ENCODE measurements at regions not wholly inside any gene's neighbourhood (a gene's known extent, or its start where the extent isn't known, plus 50 kb on each side); places are given as distances from the start of the nearest gene placed in this dataset.

DNA sequence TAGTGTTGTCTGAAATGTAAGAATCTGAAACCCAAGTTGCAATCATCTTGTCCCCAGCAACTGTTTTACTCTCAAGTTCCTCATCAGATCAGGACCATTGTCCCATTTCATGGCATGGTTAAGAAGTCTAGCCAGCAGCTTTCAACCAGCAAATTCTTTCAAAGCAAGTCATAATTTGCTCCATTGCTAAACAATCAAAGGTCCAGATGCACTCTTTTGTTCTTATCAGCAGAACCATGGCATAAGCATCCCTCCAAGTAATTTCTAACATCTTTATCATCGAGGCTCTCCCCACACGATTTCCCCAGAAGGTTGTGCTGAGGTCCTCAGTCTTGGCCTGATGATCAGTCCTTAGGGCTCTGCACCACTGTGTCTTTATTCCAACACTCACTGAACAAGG, 67.5 kb upstream of the APCDD1 start:
- DNase-seq (ENCODE audit: low read depth, low spot score) = no peak
- H3K9ac ChIP-seq (ENCODE audit: insufficient read length, low read depth) = no peak overlapping the region
- no peak for TF ChIP-seq ZNF274 (IDR thresholded peaks at IDR 0.05; ENCODE audit: low read depth, low read length)
- no peak for TF ChIP-seq YY1 (IDR thresholded peaks at IDR 0.05; ENCODE audit: insufficient read depth, insufficient read length)
- TF ChIP-seq SUZ12 (IDR thresholded peaks at IDR 0.05; ENCODE audit: extremely low read depth, insufficient read depth, insufficient read length) = no peak
- no peaks in the 10 kb centered on the region for H3K4me1 ChIP-seq (ENCODE audit: insufficient read depth, insufficient read length)
- H3K9me3 ChIP-seq (ENCODE audit: insufficient read depth, low read length) = no peaks in the 10 kb centered on the region
- H3K27me3 ChIP-seq (ENCODE audit: insufficient read depth, insufficient read length) = no peaks in the 10 kb centered on the region
- H3K4me3 ChIP-seq (ENCODE audit: insufficient read length, low read depth) = no peak overlapping the region
- no peaks in the 10 kb centered on the region for H3K36me3 ChIP-seq (ENCODE audit: insufficient read depth, insufficient read length, low read length)

DNA sequence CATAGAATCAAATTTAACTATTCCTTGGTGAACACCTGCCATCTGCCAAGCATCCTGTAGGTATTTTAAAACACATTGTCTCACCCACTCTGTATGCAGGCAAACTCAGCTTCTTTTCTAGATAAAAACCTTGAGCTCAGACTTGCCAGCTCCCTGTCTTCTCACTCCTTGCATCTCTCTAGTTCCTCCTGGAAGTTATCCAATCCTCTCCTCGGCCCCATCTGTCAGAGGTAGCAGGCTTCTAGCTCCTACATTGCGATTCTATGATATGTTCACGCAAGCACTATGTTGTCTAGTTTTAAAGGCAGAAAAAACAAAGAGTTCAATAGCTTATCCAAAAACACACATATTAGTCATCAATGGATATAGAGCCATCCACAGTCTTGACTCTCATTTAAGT, 67.0 kb upstream of the APCDD1 start:
- TF ChIP-seq ZNF274 (IDR thresholded peaks at IDR 0.05; ENCODE audit: low read depth, low read length) (no peak), YY1 (IDR thresholded peaks at IDR 0.05; ENCODE audit: insufficient read depth, insufficient read length) (no peak), SUZ12 (IDR thresholded peaks at IDR 0.05; ENCODE audit: extremely low read depth, insufficient read depth, insufficient read length) (no peak)
- Histone ChIP-seq H3K4me3 (ENCODE audit: insufficient read length, low read depth) (no peak overlapping the region), H3K36me3 (ENCODE audit: insufficient read depth, insufficient read length, low read length) (no peaks in the 10 kb centered on the region), H3K9ac (ENCODE audit: insufficient read length, low read depth) (no peak overlapping the region), H3K27me3 (ENCODE audit: insufficient read depth, insufficient read length) (no peaks in the 10 kb centered on the region), H3K4me1 (ENCODE audit: insufficient read depth, insufficient read length) (no peaks in the 10 kb centered on the region), H3K9me3 (ENCODE audit: insufficient read depth, low read length) (no peaks in the 10 kb centered on the region)
- DNase-seq (ENCODE audit: low read depth, low spot score) = no peak

DNA sequence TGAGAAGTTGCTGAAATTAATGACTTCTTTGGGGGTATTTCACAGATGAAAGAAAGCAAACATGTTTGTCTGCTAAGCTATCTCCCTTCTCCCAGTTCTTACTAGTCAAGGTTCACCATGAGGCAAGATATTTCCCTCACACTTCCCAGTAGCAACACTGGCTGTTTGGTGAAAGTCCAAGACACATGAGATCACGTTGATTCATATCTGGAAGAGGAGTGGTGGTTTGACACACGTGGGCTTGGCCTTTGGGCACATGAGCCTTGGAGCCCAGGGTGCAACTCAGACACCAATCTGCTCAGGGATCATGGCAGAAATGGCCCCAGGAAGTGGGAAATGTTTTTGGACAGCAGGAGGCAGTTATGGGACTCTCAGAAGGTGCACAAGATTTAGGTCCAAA, 66.1 kb upstream of the APCDD1 start:
- Histone ChIP-seq H3K9ac (ENCODE audit: insufficient read length, low read depth) (no peak overlapping the region), H3K27me3 (ENCODE audit: insufficient read depth, insufficient read length) (no peaks in the 10 kb centered on the region), H3K9me3 (ENCODE audit: insufficient read depth, low read length) (no peaks in the 10 kb centered on the region), H3K4me3 (ENCODE audit: insufficient read length, low read depth) (no peak overlapping the region), H3K36me3 (ENCODE audit: insufficient read depth, insufficient read length, low read length) (no peaks in the 10 kb centered on the region), H3K4me1 (ENCODE audit: insufficient read depth, insufficient read length) (no peaks in the 10 kb centered on the region)
- no peak for TF ChIP-seq YY1 (IDR thresholded peaks at IDR 0.05; ENCODE audit: insufficient read depth, insufficient read length)
- TF ChIP-seq ZNF274 (IDR thresholded peaks at IDR 0.05; ENCODE audit: low read depth, low read length) = no peak
- no peak for TF ChIP-seq SUZ12 (IDR thresholded peaks at IDR 0.05; ENCODE audit: extremely low read depth, insufficient read depth, insufficient read length)
- no peak for DNase-seq (ENCODE audit: low read depth, low spot score)

DNA sequence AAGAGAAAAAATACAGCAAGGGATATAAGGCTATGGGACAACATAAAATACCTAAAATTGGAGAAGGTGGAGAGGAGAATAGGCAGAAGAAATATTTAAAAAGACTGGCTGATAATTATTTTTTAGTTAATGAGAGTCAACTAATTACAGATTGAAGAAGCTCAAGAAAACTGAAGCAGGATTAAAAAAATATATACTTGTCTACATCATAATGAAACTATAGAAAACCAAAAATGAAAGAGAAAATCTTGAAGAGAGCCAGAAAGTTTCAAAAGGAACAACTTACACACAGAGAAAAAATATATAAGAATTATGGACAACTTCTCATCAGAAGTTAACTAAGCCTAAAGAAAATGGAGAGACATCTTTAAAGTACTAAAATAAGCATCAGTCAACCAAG, 62.9 kb upstream of the APCDD1 start:
- H3K36me3 ChIP-seq (ENCODE audit: insufficient read depth, insufficient read length, low read length) = no peaks in the 10 kb centered on the region
- TF ChIP-seq YY1 (IDR thresholded peaks at IDR 0.05; ENCODE audit: insufficient read depth, insufficient read length) (no peak), ZNF274 (IDR thresholded peaks at IDR 0.05; ENCODE audit: low read depth, low read length) (no peak), SUZ12 (IDR thresholded peaks at IDR 0.05; ENCODE audit: extremely low read depth, insufficient read depth, insufficient read length) (no peak)
- no peak overlapping the region for H3K9ac ChIP-seq (ENCODE audit: insufficient read length, low read depth)
- no peaks in the 10 kb centered on the region for H3K9me3 ChIP-seq (ENCODE audit: insufficient read depth, low read length)
- no peaks in the 10 kb centered on the region for H3K27me3 ChIP-seq (ENCODE audit: insufficient read depth, insufficient read length)
- no peaks in the 10 kb centered on the region for H3K4me1 ChIP-seq (ENCODE audit: insufficient read depth, insufficient read length)
- H3K4me3 ChIP-seq (ENCODE audit: insufficient read length, low read depth) = no peak overlapping the region
- no peak for DNase-seq (ENCODE audit: low read depth, low spot score)

DNA sequence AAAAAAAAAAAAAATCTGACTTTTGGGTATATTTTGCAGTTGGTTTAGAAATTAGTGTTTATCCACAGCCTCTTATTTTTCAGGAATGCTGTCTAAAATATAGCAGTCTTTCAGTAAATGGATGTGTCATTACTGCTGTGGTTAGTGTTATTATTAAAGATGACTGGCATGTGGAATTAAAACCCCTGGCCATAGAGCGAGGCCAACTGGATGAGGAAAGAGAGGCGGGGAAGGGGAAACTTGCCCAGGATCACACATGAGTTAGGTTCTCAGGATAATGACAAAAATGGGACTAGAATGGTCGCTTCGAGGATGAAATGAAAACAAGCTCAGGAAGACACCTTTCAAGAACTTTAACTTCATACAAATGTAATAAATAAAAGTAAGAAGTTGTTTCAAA, 57.4 kb upstream of the APCDD1 start:
- H3K27me3 ChIP-seq (ENCODE audit: insufficient read depth, insufficient read length) = no peaks in the 10 kb centered on the region
- TF ChIP-seq YY1 (IDR thresholded peaks at IDR 0.05; ENCODE audit: insufficient read depth, insufficient read length) = no peak
- TF ChIP-seq ZNF274 (IDR thresholded peaks at IDR 0.05; ENCODE audit: low read depth, low read length) = no peak
- no peak for TF ChIP-seq SUZ12 (IDR thresholded peaks at IDR 0.05; ENCODE audit: extremely low read depth, insufficient read depth, insufficient read length)

DNA sequence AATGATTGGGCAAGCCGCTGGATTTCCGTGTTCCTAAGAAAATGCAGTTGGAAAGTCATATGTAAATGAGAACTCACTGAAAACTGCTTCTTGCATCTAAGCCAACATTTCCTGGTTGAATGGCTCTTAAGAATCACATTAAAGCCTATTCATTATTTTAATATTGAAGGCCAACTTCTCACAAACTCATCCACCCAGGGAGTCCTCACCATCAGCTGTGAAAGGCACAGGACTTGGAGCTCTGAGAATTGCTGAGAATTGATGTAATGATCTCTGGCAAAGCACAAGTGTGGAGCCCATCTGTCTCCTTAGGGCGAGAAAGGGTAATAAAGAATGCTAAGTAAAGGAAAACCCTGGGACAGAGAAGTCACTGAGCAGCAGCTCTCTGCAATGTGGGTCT, 55.9 kb upstream of the APCDD1 start:
- DNase-seq (ENCODE audit: low read depth, low spot score) = no peak

More for the DNA sequence above, 57.4 kb upstream of the APCDD1 start:
- H3K4me3 ChIP-seq (ENCODE audit: insufficient read length, low read depth) = no peak overlapping the region
- H3K36me3 ChIP-seq (ENCODE audit: insufficient read depth, insufficient read length, low read length) = no peaks in the 10 kb centered on the region
- no peak for DNase-seq (ENCODE audit: low read depth, low spot score)
- H3K4me1 ChIP-seq (ENCODE audit: insufficient read depth, insufficient read length) = no peaks in the 10 kb centered on the region
- no peak overlapping the region for H3K9ac ChIP-seq (ENCODE audit: insufficient read length, low read depth)
- H3K9me3 ChIP-seq (ENCODE audit: insufficient read depth, low read length) = no peaks in the 10 kb centered on the region

DNA sequence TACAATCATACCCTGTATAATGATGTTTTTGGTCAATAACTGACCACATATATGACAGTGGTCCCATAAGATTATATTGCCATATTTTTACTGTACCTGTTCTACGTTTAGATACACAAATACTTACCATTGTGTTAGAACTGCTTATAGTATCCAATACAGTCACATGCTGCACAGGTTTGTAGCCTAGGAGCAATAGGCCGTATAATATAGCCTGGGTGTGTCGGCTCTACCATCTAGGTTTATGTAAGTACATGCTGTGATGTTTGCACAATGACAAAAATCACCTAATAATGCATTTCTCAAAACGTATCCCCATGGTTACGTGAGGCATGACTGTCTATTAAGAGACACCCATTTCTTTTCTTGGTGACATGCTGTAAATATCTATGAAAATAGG, 55.0 kb upstream of the APCDD1 start:
- Histone ChIP-seq H3K27me3 (ENCODE audit: insufficient read depth, insufficient read length) (no peaks in the 10 kb centered on the region), H3K9ac (ENCODE audit: insufficient read length, low read depth) (no peak overlapping the region), H3K36me3 (ENCODE audit: insufficient read depth, insufficient read length, low read length) (no peaks in the 10 kb centered on the region), H3K4me3 (ENCODE audit: insufficient read length, low read depth) (no peak overlapping the region), H3K9me3 (ENCODE audit: insufficient read depth, low read length) (no peaks in the 10 kb centered on the region), H3K4me1 (ENCODE audit: insufficient read depth, insufficient read length) (no peaks in the 10 kb centered on the region)
- DNase-seq (ENCODE audit: low read depth, low spot score) = no peak
- TF ChIP-seq YY1 (IDR thresholded peaks at IDR 0.05; ENCODE audit: insufficient read depth, insufficient read length) = no peak

More for the DNA sequence above, 55.9 kb upstream of the APCDD1 start:
- H3K36me3 ChIP-seq (ENCODE audit: insufficient read depth, insufficient read length, low read length) = no peaks in the 10 kb centered on the region
- H3K27me3 ChIP-seq (ENCODE audit: insufficient read depth, insufficient read length) = no peaks in the 10 kb centered on the region
- H3K9me3 ChIP-seq (ENCODE audit: insufficient read depth, low read length) = no peaks in the 10 kb centered on the region
- H3K4me1 ChIP-seq (ENCODE audit: insufficient read depth, insufficient read length) = no peaks in the 10 kb centered on the region
- TF ChIP-seq YY1 (IDR thresholded peaks at IDR 0.05; ENCODE audit: insufficient read depth, insufficient read length) = no peak
- TF ChIP-seq ZNF274 (IDR thresholded peaks at IDR 0.05; ENCODE audit: low read depth, low read length) = no peak
- TF ChIP-seq SUZ12 (IDR thresholded peaks at IDR 0.05; ENCODE audit: extremely low read depth, insufficient read depth, insufficient read length) = no peak
- no peak overlapping the region for H3K4me3 ChIP-seq (ENCODE audit: insufficient read length, low read depth)
- no peak overlapping the region for H3K9ac ChIP-seq (ENCODE audit: insufficient read length, low read depth)
